ENCODE measurements at regions not wholly inside any gene's neighbourhood (a gene's known extent, or its start where the extent isn't known, plus 50 kb on each side); places are given as distances from the start of the nearest gene placed in this dataset.

- no peak overlapping the region for H3K27ac ChIP-seq (ENCODE audit: insufficient read depth, low read length)
- no peaks in the 10 kb centered on the region for H3K4me1 ChIP-seq (ENCODE audit: control insufficient read depth, extremely low read depth, insufficient read depth, low read length)
- H3K9ac ChIP-seq (ENCODE audit: insufficient read depth, low read length), result no peak overlapping the region
- DNase-seq (ENCODE audit: low read depth in 2 of 2), result no peak
- H3K4me2 ChIP-seq (ENCODE audit: extremely low read depth, insufficient read depth, low read length), result no peak overlapping the region
- no peaks in the 10 kb centered on the region for H3K79me2 ChIP-seq (ENCODE audit: control insufficient read depth, insufficient read depth, low read length)
- H3K27me3 ChIP-seq (ENCODE audit: control insufficient read depth, insufficient read depth, low read length), result no peaks in the 10 kb centered on the region
- H2AFZ ChIP-seq (ENCODE audit: low read length), result no peak overlapping the region
- H3K4me3 ChIP-seq (replicated peaks in 1 of 4; ENCODE audit: control extremely low read depth in 1 of 4, insufficient read depth in 1 of 4, low read depth in 3 of 4, low read length in 4 of 4), result no peak overlapping the region
- TF ChIP-seq CTCF (conservative IDR thresholded peaks at IDR 0.05 in 1 of 2, IDR thresholded peaks at IDR 0.05 in 1 of 2; ENCODE audit: low read depth in 1 of 2, low read length in 2 of 2), result no peak
- no peak for TF ChIP-seq EZH2 (IDR thresholded peaks at IDR 0.05; ENCODE audit: low read length, missing control alignments)
- no peaks in the 10 kb centered on the region for H3K9me3 ChIP-seq (ENCODE audit: control insufficient read depth, insufficient read depth, low read depth, low read length)
- H3K36me3 ChIP-seq (ENCODE audit: control insufficient read depth, insufficient read depth, low read length), result no peaks in the 10 kb centered on the region
- H4K20me1 ChIP-seq (ENCODE audit: control insufficient read depth, extremely low read depth, insufficient read depth, low read length), result no peaks in the 10 kb centered on the region
These were observed 188.9 kb upstream of the CXCR4 start for GRCh38 chr2:136306836-136307235.

- H3K27ac ChIP-seq (ENCODE audit: insufficient read depth, low read length), result no peak overlapping the region
- no peaks in the 10 kb centered on the region for H3K79me2 ChIP-seq (ENCODE audit: control insufficient read depth, insufficient read depth, low read length)
- H4K20me1 ChIP-seq (ENCODE audit: control insufficient read depth, extremely low read depth, insufficient read depth, low read length), result no peaks in the 10 kb centered on the region
- TF ChIP-seq EZH2 (IDR thresholded peaks at IDR 0.05; ENCODE audit: low read length, missing control alignments) (no peak), CTCF (conservative IDR thresholded peaks at IDR 0.05 in 1 of 2, IDR thresholded peaks at IDR 0.05 in 1 of 2; ENCODE audit: low read depth in 1 of 2, low read length in 2 of 2) (no peak)
- H3K27me3 ChIP-seq (ENCODE audit: control insufficient read depth, insufficient read depth, low read length), result no peaks in the 10 kb centered on the region
- no peak overlapping the region for H3K4me3 ChIP-seq (replicated peaks in 1 of 4; ENCODE audit: control extremely low read depth in 1 of 4, insufficient read depth in 1 of 4, low read depth in 3 of 4, low read length in 4 of 4)
- H3K9ac ChIP-seq (ENCODE audit: insufficient read depth, low read length), result no peak overlapping the region
- no peaks in the 10 kb centered on the region for H3K9me3 ChIP-seq (ENCODE audit: control insufficient read depth, insufficient read depth, low read depth, low read length)
- no peaks in the 10 kb centered on the region for H3K36me3 ChIP-seq (ENCODE audit: control insufficient read depth, insufficient read depth, low read length)
- H3K4me2 ChIP-seq (ENCODE audit: extremely low read depth, insufficient read depth, low read length), result no peak overlapping the region
- H2AFZ ChIP-seq (ENCODE audit: low read length), result no peak overlapping the region
- H3K4me1 ChIP-seq (ENCODE audit: control insufficient read depth, extremely low read depth, insufficient read depth, low read length), result no peaks in the 10 kb centered on the region
- peak in 1 of 2 donors; percentile 7 for DNase-seq (ENCODE audit: low read depth in 2 of 2)
These were observed 187.7 kb upstream of the CXCR4 start for GRCh38 chr2:136305517-136306192.

GRCh38 chr2:136301006-136301405, 183.1 kb upstream of the CXCR4 start:
- no peaks in the 10 kb centered on the region for H3K79me2 ChIP-seq (ENCODE audit: control insufficient read depth, insufficient read depth, low read length)
- H3K27me3 ChIP-seq (ENCODE audit: control insufficient read depth, insufficient read depth, low read length), result no peaks in the 10 kb centered on the region
- no peaks in the 10 kb centered on the region for H4K20me1 ChIP-seq (ENCODE audit: control insufficient read depth, extremely low read depth, insufficient read depth, low read length)
- no peak for DNase-seq (ENCODE audit: low read depth in 2 of 2)
- H3K4me2 ChIP-seq (ENCODE audit: extremely low read depth, insufficient read depth, low read length), result no peak overlapping the region
- no peaks in the 10 kb centered on the region for H3K4me1 ChIP-seq (ENCODE audit: control insufficient read depth, extremely low read depth, insufficient read depth, low read length)
- H2AFZ ChIP-seq (ENCODE audit: low read length), result no peak overlapping the region
- no peak overlapping the region for H3K9ac ChIP-seq (ENCODE audit: insufficient read depth, low read length)
- no peaks in the 10 kb centered on the region for H3K36me3 ChIP-seq (ENCODE audit: control insufficient read depth, insufficient read depth, low read length)
- TF ChIP-seq EZH2 (IDR thresholded peaks at IDR 0.05; ENCODE audit: low read length, missing control alignments) (no peak), CTCF (conservative IDR thresholded peaks at IDR 0.05 in 1 of 2, IDR thresholded peaks at IDR 0.05 in 1 of 2; ENCODE audit: low read depth in 1 of 2, low read length in 2 of 2) (no peak)
- no peak overlapping the region for H3K4me3 ChIP-seq (replicated peaks in 1 of 4; ENCODE audit: control extremely low read depth in 1 of 4, insufficient read depth in 1 of 4, low read depth in 3 of 4, low read length in 4 of 4)
- no peak overlapping the region for H3K27ac ChIP-seq (ENCODE audit: insufficient read depth, low read length)
- no peaks in the 10 kb centered on the region for H3K9me3 ChIP-seq (ENCODE audit: control insufficient read depth, insufficient read depth, low read depth, low read length)
